NCI-H2227 (cell line): ENCODE measurements at regions not wholly inside any gene's neighbourhood (a gene's known extent, or its start where the extent isn't known, plus 50 kb on each side); places are given as distances from the start of the nearest gene placed in this dataset.
A peak's percentile ranks its signal among the peaks of the same experiment; 100 is the strongest.

Experiments
- DNase-seq: peaks from one replicate; lab custom pipeline; 2025; ENCODE audit not compliant: unreplicated experiment; lab: John Stamatoyannopoulos, UW

GRCh38 chr9:105143136-105143430 lies 101.4 kb upstream of the SLC44A1 start:
- no peak for DNase-seq

DNA sequence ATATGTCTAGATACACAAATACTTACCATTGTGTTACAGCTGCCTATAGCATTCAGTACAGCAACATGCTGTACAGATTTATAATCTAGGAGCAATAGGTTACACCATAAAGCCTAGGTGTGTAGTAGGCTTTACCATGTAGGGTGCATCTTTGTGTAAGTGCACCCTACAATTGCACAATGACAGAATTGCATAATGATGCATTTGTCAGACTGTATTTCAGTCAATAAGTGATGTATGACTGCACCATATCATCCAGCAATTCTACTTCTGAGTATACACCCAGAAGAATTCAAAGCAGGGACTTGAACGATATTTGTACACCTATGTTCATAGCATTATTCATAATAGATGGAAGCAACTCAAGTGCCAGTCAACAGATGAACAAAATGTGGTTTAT lies 100.4 kb upstream of the SLC44A1 start:
- DNase-seq = no peak

- no peak for DNase-seq
Observed at GRCh38 chr9:105144841-105145240, 99.6 kb upstream of the SLC44A1 start.

DNA sequence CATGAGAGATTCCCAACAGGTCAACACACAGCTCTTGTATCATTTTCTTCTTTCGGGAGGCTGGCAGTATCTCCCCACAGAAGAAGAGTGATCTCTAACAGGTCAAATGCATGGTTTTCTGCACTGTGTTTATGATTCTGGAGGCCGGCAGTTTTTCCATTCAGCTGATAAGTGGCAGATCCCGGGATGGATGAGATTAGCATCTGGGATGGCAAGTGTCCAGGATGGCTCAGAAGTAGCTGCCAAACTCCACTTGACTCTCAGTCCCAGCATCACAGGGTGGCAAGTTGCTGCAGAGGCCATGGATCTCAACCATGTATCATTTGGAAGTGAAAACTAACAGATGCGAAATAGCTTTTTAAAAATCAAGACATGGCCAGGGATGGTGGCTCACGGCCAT lies 97.8 kb upstream of the SLC44A1 start:
- no peak for DNase-seq

DNA sequence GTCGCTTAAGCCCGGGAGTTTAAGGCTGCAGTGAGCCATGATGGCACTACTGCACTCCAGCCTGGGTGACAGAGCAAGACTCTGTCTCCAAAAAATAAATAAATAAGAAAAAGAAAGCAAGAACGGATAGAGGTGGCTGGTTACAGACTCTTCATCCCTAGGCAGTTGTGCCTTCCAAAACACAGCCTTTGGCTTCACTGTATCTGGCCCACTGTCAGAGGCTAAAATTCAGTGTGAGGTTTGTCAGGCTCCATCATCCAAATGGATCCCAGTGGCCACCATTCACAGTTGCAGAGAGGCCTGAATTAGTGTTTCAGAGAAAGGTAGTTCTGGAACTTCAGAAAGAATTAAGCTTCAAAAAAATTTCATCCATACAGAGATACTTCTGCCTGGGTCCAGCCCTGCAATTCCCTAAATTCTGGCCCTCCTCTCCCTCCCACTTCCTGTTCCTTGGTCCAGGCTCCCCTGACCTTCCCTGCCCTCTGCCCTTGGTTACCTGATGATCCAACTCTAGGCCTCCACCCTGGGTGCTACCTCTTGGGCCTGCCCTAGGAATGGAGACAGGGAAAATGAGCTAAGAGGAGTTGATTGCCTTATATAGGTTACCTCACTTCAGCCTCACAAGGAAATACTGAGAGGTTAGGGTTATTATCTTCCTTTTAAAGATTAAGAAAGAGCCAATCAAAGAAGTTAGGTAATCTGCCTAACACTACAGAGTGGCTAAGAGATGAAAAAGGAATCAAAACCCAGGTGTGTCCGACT lies 97.2 kb upstream of the SLC44A1 start:
- DNase-seq = no peak

DNA sequence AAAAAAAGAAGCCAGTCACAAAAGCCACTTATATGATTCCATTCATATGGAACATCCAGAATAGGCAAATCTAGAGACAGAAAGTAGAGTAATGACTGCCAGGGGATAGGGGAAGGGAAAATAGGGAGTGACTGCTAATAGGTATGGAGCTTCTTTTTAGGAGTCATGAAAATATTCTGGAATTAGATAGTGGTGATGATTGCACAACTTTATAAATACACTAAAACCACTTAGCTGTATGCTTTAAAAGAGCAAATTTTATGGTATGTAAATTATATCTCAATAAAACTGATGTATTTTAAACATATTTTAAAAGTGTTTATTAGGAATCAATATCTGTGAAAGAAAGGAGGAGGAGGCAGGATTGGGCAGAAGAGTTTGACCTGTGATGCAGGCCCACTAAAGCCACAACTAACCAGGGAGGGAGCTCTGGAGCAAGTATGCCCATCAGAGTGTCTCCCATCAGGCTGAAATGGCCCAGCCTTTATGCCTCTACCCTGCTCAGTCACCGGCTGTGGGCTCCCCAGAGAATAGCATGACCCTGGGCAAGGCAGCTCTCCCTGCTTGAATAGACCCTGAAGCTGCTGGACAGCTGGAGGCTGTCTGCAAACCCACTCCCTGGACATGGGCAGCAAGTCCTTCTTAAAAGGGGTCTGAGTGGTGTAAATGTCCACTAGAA lies 96.0 kb upstream of the SLC44A1 start:
- no peak for DNase-seq

DNA sequence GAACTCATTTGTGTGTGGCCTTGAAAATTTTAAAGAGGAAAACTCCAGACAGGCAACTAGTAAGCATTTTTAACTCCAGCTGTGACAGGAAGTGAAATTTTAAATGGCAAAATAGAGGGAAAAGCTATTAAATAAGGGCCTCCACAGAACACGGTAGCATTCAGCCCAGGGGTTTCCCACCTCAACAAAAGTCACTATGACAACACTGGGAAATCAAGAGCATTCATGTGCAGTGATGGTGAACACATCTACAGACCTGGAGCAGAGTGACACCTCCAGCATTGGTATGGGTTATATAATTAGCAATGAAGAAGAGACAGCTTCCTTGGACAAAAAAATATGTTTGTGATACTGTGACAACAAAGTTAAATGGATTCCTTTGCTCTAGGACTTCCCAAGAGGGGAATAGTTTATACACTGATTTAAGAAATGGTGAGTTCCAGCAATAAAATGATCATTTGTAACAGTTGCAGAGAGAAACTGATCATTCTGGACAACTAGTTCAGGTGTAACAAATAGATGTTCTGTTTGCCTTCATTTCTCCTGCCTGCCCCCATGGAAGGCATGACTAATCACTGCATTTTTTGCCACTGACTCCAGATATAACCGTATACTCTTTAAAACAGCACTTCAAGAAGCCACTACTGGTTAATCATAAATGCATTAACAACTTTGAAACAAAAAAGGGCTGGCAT lies 93.3 kb upstream of the SLC44A1 start:
- no peak for DNase-seq

DNA sequence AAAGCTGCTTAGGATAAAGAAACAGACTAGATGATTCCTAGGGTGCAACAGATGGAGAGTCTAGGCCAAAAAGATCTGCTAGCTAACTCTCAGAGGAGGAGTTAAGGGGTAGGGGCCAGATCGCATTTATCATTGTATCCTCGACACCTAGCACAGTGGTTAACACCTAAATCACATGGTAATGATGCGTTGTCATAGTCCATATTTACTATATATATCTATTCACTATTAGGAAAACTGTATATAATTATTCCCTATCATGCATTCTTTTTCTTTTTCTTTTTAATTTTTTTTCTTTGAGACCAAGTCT lies 92.8 kb upstream of the SLC44A1 start:
- DNase-seq = no peak

- no peak for DNase-seq
Observed at GRCh38 chr9:105154723-105155191, 89.7 kb upstream of the SLC44A1 start.

GRCh38 chr9:105157171-105157583 lies 87.3 kb upstream of the SLC44A1 start:
- DNase-seq = peak; percentile 6

- DNase-seq = no peak
Observed at GRCh38 chr9:105158020-105158419, 86.4 kb upstream of the SLC44A1 start.

DNA sequence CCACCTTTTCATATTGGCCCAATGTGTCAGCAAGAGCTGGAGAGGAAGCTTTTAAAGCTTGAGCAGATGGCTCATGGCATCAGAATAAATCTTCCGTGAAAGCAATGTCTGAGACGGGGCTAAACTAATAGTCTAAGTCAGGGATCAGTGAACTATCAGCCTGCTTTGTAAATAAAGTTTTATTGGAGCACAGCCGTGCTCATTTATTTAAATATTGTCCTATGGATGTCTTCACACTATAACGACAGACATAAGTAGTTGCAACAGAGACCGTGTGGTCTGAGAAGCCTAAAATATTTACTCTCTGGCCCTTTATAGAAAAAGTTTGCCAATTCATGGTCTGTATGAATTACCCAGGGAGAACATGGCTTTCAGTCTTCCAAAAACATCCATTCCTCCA lies 85.6 kb upstream of the SLC44A1 start:
- no peak for DNase-seq

GRCh38 chr9:105168870-105169319 lies 75.6 kb upstream of the SLC44A1 start:
- DNase-seq = peak; percentile 5

DNA sequence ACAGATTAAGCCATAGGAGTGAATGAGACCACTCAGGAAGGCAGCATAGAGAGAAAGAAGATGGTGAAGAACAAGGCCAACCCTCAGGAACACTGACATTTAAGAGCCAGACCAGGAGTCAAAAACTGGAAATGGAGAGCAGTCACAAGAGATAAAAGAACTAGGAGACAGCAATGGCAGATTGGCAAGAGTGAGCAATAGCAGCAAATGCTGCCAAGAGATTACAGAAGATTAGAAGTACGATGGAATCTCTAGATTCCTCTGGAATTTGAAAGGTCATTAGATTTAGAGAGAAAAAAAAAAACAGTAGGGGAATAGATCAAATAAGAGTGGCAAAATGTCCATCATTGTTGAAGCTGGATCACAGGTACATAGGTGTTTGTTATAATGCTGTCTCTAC lies 73.4 kb upstream of the SLC44A1 start:
- DNase-seq = no peak

- no peak for DNase-seq
Observed at GRCh38 chr9:105171589-105171988, 72.9 kb upstream of the SLC44A1 start.

GRCh38 chr9:105172436-105172835 lies 72.0 kb upstream of the SLC44A1 start:
- DNase-seq = no peak

DNA sequence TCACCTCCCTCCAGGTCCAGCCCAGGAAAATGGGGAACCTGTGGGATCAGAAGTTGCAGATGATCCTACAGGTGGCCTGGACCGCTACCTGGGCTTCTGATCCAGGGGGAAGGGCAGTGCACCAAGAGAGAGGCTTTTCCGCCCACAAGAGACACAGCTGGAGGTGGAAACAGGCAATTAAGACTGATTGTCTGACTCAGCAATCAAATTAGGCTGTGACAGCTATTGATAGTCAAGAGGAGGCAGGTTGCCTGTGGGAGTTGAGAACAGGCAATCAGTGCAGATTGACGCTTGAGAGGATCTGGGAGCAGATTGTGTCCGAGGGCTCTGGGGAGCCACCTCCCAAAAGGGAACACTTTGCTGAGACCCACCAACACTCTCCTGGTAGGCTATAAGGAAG lies 71.1 kb upstream of the SLC44A1 start:
- no peak for DNase-seq

GRCh38 chr9:105173826-105174225 lies 70.6 kb upstream of the SLC44A1 start:
- DNase-seq = no peak

DNA sequence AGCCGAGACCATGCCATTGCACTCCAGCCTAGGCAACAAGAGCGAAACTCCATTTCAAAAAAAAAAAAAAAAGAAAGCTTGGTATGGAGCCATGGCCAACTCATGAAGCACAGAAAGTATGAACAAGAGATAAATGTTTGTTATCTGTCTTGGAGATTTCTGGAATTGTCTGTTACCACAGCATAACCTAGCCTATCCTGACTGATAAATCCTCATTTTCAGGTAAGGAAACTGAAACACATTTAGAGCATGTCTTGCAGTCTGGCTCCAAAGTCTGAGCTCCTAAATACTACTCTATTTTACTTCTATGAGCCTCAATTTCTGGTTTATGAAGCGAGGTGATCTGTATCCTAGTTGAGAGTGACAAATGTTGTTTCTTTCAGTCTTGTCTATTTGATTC lies 68.3 kb upstream of the SLC44A1 start:
- DNase-seq = no peak

DNA sequence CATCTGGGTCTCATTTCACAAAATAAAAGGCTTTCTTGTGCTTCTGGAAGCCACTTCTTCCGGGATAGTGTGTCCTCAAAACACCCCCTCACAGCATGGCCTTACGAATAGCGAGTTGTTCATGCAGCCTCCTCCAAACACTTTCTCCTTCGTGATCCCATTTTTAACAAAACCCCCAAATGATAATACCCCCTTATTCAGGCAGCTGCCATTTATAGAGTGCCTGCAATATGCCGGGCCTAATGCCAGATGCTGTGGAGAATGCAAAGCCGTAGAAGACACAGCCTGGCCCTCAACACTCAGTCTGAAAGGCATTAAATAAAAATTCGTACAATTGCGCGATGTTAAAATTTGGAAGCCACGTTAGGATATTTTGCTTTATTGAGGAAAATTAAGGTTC lies 66.4 kb upstream of the SLC44A1 start:
- no peak for DNase-seq

DNA sequence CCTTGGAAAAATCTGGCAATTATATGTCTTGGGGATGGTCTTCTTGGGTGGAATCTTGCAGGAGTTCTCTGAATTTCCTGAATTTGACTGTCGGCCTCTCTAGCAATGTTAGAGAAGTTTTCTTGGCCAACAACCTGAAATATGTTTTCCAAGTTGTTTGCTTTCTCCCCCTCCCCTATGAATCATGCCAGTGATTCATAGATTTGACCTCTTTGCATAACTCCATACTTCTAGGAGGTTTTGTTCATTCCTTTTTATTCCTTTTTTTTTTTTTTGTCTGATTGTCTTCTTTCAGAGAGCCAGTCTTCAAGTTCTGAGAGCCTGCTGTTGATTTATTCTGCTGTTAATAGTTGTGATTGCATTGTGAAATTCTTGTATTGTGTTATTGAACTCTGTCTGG lies 56.7 kb upstream of the SLC44A1 start:
- DNase-seq = no peak

GRCh38 chr9:105188746-105189145 lies 55.7 kb upstream of the SLC44A1 start:
- DNase-seq = no peak
